CD4-positive, alpha-beta T cell (primary cell): ENCODE measurements at regions not wholly inside any gene's neighbourhood (a gene's known extent, or its start where the extent isn't known, plus 50 kb on each side); places are given as distances from the start of the nearest gene placed in this dataset.

Experiments used
- ATAC-seq: fragments of 200-7000 bp; cut with Tn5 transposase; one replicate; pipeline ENCODE4 v1.10.0; 2022; ENCODE audit warnings: mild to moderate bottlenecking; ENCODE audit not compliant: poor library complexity
- CTCF ChIA-PET: fragments of 350-600 bp; sonication (Branson Sonifier 250); formaldehyde crosslinking; loops from one replicate; lab custom pipeline; 2021; ENCODE audit warnings: antibody characterized with exemption, inconsistent platforms; lab: Charles Lee
- POLR2A ChIA-PET: fragments of 350-600 bp; sonication (Branson Sonifier 250); formaldehyde crosslinking; loops from one replicate; lab custom pipeline; 2021; ENCODE audit warnings: antibody characterized with exemption, inconsistent platforms; lab: Charles Lee
- DNase-seq, 14 experiments: peaks; one replicate each; pipeline ENCODE4 v3.0.0-alpha.2; 2013 to 2020; ENCODE audit warnings: mixed read lengths in 2 of 14
- H3K27ac ChIP-seq, 2 donors: one replicate each; pipeline versions ENCODE4 v1.5.1 to v1.7.0; 2013; ENCODE audit warnings: low read length in 2 of 2, low read depth in 1 of 2, mild to moderate bottlenecking in 1 of 2
- H3K27me3 ChIP-seq, 2 experiments: 1 replicate in 1 of 2; 2 replicates in 1 of 2; pipeline versions ENCODE4 v1.6.1 to v1.7.0; 2013; ENCODE audit warnings: low read length in 2 of 2, control low read depth in 1 of 2, mild to moderate bottlenecking in 1 of 2, moderate library complexity in 1 of 2; ENCODE audit not compliant: insufficient read depth in 2 of 2, control insufficient read depth in 1 of 2
- H3K36me3 ChIP-seq: one replicate; pipeline ENCODE4 v1.6.1; 2013; ENCODE audit warnings: low read length, control low read depth; ENCODE audit not compliant: insufficient read depth
- H3K4me1 ChIP-seq: one replicate; pipeline ENCODE4 v1.6.1; 2013; ENCODE audit warnings: low read length, control low read depth; ENCODE audit not compliant: insufficient read depth
- H3K4me3 ChIP-seq: one replicate; pipeline ENCODE4 v1.5.1; 2013; ENCODE audit warnings: mild to moderate bottlenecking, low read length, moderate library complexity
- H3K9me3 ChIP-seq, 2 experiments: 1 replicate in 1 of 2; 2 replicates in 1 of 2; pipeline versions ENCODE4 v1.6.1 to v1.7.0; 2013; ENCODE audit warnings: low read length in 2 of 2, mild to moderate bottlenecking in 2 of 2, control low read depth in 1 of 2, moderate library complexity in 1 of 2; ENCODE audit not compliant: control insufficient read depth in 1 of 2, insufficient read depth in 1 of 2
- H3K27ac Mint-ChIP-seq: one replicate; pipeline ENCODE4 v1.8.0; 2020; ENCODE audit warnings: mixed read lengths
- H3K27me3 Mint-ChIP-seq: one replicate; pipeline ENCODE4 v1.8.0; 2021; ENCODE audit warnings: mixed read lengths
- H3K36me3 Mint-ChIP-seq: one replicate; pipeline ENCODE4 v1.8.0; 2021; ENCODE audit warnings: low read depth, mixed read lengths
- H3K4me1 Mint-ChIP-seq: one replicate; pipeline ENCODE4 v1.8.0; 2021; ENCODE audit warnings: low read depth, mixed read lengths
- H3K4me3 Mint-ChIP-seq: one replicate; pipeline ENCODE4 v1.8.0; 2020; ENCODE audit warnings: mild to moderate bottlenecking, mixed read lengths
- H3K9me3 Mint-ChIP-seq: one replicate; pipeline ENCODE4 v1.8.0; 2020; ENCODE audit warnings: mixed read lengths
- intact Hi-C, 2 experiments: fragments of 100-400 bp; cut with DNase I in 1 of 2; cut with micrococcal nuclease in 1 of 2; formaldehyde crosslinking; loops; one replicate each; pipeline versions ENCODE4 v1.15.1 to v1.9.0; 2023 to 2025; cut with DNase I, micrococcal nuclease
- TF ChIP-seq, protein P1 (sequence below): fragments of 200-600 bp; IDR thresholded peaks from one replicate; pipeline ENCODE4 v1.8.0; 2022; ENCODE audit warnings: antibody characterized with exemption, mild to moderate bottlenecking

DNA sequence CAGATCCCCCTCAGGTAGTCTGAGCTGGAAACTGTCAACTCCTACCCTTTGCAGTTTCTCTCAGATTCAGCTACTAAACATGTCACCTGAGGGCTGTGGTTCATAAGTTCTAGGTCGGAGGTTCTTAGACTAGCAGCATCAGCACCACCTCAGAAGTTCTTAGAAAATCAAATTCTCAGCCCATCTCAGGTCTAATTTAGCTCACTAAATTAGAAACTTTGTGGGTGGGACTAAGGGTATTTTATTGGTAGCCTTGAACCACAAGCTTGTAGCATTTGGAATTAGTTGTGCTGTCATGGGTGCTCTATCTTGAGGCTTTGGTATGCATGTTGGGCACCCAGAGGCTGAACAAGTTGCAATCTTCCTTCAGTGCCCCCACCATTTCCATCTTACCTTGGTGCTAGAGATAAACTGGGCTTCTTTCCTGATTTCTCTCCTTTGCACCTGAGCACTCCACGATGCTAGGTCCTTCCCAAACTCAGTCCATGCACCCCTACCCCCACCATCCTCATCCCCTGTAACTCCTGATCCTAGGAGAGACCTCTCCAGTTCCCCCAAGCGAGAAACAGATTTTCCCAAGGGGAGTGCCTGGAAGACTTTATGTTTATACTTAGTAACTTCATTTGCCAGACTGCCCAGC lies 54.2 kb downstream of the S1PR1 start:
- Histone ChIP-seq H3K36me3 (no peaks in the 10 kb centered on the region), H3K9me3 (no peaks in the 10 kb centered on the region), H3K27ac (no peak overlapping the region), H3K4me3 (no peak overlapping the region), H3K4me1 (peaks cover 78% of the 10 kb centered on the region), H3K27me3 (no peaks in the 10 kb centered on the region)
- Mint-ChIP-seq H3K27ac (peak overlapping the region; percentile 69), H3K36me3 (no peaks in the 10 kb centered on the region), H3K4me3 (peak overlapping the region; percentile 63), H3K4me1 (peaks cover 69% of the 10 kb centered on the region), H3K9me3 (no peaks in the 10 kb centered on the region), H3K27me3 (no peaks in the 10 kb centered on the region)
- intact Hi-C loops, result no loop called here
- POLR2A ChIA-PET, result interaction anchor here (1.0 to 4.2 kb wide), 10 partner anchors 12 to 393 kb away, joined by 3 to 31 read pairs (median 4); partner anchors contain the start of gene S1PR1
- ATAC-seq (no peak), DNase-seq (peak in 1 of 14 experiments; percentile 23)
- TF ChIP-seq, protein P1, sequence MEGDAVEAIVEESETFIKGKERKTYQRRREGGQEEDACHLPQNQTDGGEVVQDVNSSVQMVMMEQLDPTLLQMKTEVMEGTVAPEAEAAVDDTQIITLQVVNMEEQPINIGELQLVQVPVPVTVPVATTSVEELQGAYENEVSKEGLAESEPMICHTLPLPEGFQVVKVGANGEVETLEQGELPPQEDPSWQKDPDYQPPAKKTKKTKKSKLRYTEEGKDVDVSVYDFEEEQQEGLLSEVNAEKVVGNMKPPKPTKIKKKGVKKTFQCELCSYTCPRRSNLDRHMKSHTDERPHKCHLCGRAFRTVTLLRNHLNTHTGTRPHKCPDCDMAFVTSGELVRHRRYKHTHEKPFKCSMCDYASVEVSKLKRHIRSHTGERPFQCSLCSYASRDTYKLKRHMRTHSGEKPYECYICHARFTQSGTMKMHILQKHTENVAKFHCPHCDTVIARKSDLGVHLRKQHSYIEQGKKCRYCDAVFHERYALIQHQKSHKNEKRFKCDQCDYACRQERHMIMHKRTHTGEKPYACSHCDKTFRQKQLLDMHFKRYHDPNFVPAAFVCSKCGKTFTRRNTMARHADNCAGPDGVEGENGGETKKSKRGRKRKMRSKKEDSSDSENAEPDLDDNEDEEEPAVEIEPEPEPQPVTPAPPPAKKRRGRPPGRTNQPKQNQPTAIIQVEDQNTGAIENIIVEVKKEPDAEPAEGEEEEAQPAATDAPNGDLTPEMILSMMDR, result no peak
- CTCF ChIA-PET, result interaction anchor here (0.7 to 2.7 kb wide), 6 partner anchors 18 to 154 kb away, joined by 3 to 10 read pairs (median 7); no protein-coding TSS in a partner anchor

DNA sequence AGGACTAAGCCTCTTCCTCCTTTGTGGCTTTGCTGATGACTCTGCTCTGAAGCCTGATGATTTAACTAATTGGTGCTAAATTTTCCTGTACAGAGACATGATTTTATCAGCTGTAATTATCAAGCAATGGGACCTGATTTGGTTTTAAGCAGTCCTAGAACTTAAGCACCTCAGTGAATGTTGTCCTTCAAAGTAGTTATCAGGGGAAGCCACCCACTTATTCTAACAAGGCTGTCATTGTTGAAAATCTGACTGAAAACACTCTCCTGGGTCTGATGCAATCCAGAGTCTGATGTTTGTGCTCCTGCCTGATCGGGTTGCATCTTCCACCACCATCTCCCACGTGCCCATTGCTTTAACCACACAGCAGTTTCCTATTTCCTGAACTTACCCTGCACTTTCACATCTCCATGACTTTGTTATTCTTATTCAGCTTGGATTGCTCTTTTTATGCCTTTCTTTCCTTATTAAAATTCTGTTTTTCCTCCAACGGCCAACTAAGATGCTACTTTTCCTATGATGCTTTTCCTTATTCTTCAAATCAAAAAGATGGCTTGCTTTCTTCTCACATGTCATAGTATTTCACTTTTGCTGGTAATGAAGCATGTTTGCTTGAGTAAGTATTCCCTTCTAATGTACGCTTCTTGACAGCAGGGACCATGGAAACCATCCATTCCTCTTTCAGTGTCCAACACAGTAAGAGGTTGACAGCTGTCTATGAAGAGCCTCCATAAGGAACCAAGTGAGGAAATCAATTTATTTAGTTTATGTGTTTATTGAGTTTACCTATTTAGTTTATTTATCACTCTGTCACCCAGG lies 55.0 kb downstream of the S1PR1 start:
- Histone ChIP-seq H3K27me3 (no peaks in the 10 kb centered on the region), H3K9me3 (no peaks in the 10 kb centered on the region), H3K4me1 (peaks cover 75% of the 10 kb centered on the region), H3K4me3 (no peak overlapping the region), H3K27ac (no peak overlapping the region), H3K36me3 (no peaks in the 10 kb centered on the region)
- no peaks in the 10 kb centered on the region for H3K27me3 Mint-ChIP-seq
- H3K27ac Mint-ChIP-seq, result peak overlapping the region; percentile 69
- peaks cover 67% of the 10 kb centered on the region for H3K4me1 Mint-ChIP-seq
- ATAC-seq (peak; percentile 58), DNase-seq (peak in 5 of 14 experiments; percentile 36 to 77 (median 65))
- TF ChIP-seq, protein P1, result no peak
- intact Hi-C loops, result no loop called here
- H3K4me3 Mint-ChIP-seq, result peak overlapping the region; percentile 12
- no peaks in the 10 kb centered on the region for H3K9me3 Mint-ChIP-seq
- no peaks in the 10 kb centered on the region for H3K36me3 Mint-ChIP-seq
- CTCF ChIA-PET, result interaction anchor here (0.8 to 3.3 kb wide), 6 partner anchors 18 to 155 kb away, joined by 5 to 15 read pairs (median 7); no protein-coding TSS in a partner anchor
- POLR2A ChIA-PET, result interaction anchor here (1.0 to 4.2 kb wide), 9 partner anchors 12 to 394 kb away, joined by 3 to 31 read pairs (median 4); partner anchors contain the start of gene S1PR1

DNA sequence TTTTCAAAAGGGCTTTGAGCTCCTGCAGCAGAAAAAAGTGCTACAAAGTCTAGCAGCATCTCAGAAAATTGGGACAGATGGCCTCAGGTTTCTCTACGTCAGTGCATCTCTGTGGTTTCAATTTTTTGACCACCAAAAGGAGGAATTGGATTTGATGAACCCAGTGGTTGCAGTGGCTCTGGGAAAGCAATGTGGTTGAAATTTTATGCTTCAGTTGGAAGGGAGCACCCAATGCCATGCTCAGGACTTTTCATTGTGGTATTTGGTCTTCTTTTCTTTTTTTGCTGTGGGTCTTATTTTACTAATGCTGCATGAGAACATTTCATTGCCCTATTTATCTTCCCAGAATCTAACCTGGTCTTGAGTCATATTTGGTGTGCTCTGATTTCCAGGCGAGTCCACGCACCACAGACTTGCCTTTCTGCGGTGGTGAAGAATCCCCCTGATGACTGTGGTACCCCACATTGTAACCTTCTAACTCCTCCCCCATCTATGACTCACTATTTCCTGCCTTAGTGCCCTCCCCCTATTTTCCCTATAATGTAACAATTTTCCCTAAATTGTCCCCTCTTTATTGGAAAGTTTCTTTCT lies 56.7 kb downstream of the S1PR1 start:
- H3K36me3 Mint-ChIP-seq, result no peaks in the 10 kb centered on the region
- no peaks in the 10 kb centered on the region for H3K27me3 ChIP-seq
- peaks cover 66% of the 10 kb centered on the region for H3K4me1 ChIP-seq
- DNase-seq, result peak in 5 of 14 experiments; percentile 23 to 83 (median 58)
- H3K27me3 Mint-ChIP-seq, result no peaks in the 10 kb centered on the region
- no peak overlapping the region for H3K4me3 ChIP-seq
- peaks cover 68% of the 10 kb centered on the region for H3K4me1 Mint-ChIP-seq
- ChIA-PET CTCF (interaction anchor here (0.9 to 3.3 kb wide), 2 partner anchors 16 to 64 kb away, joined by 4 to 15 read pairs; no protein-coding TSS in a partner anchor), POLR2A (interaction anchor here (0.9 to 4.0 kb wide), 6 partner anchors 9 to 434 kb away, joined by 3 to 30 read pairs (median 4); partner anchors contain the start of genes EXTL2 and SLC30A7)
- intact Hi-C loops, result no loop called here
- no peak overlapping the region for H3K27ac ChIP-seq
- H3K9me3 ChIP-seq, result no peaks in the 10 kb centered on the region
- no peaks in the 10 kb centered on the region for H3K9me3 Mint-ChIP-seq
- no peaks in the 10 kb centered on the region for H3K36me3 ChIP-seq
- TF ChIP-seq, protein P1, result no peak
- peak overlapping the region; percentile 76 for H3K27ac Mint-ChIP-seq
- H3K4me3 Mint-ChIP-seq, result peak overlapping the region; percentile 28
- ATAC-seq, result peak; percentile 27
